ENCODE measurements at regions not wholly inside any gene's neighbourhood (a gene's known extent, or its start where the extent isn't known, plus 50 kb on each side); places are given as distances from the start of the nearest gene placed in this dataset.

DNA sequence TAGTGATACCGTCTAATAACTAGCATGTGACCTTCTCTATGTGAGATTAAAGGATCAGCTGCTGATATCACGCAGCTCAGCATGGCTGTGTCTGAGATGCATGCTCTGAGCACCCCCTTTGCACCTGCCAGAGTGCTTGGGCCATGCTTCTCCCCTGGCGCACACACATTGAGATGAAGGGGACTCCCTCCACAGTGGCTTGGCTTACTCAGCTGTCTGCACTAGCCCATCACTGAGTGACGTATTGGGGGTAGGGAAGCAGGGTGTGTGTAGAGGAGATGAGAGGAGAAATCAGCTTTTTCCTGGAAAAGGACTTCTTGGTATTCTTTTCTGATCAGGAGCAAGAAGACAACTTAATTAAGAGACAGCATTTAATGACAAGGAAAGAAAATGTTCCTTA is 216.5 kb downstream of the BLID start:
- Histone ChIP-seq H4K20me1 (ENCODE audit: low read depth, low read length) (no peaks in the 10 kb centered on the region), H2AFZ (ENCODE audit: low read depth, low read length, severe bottlenecking) (no peak overlapping the region)
- TF ChIP-seq, protein P1, sequence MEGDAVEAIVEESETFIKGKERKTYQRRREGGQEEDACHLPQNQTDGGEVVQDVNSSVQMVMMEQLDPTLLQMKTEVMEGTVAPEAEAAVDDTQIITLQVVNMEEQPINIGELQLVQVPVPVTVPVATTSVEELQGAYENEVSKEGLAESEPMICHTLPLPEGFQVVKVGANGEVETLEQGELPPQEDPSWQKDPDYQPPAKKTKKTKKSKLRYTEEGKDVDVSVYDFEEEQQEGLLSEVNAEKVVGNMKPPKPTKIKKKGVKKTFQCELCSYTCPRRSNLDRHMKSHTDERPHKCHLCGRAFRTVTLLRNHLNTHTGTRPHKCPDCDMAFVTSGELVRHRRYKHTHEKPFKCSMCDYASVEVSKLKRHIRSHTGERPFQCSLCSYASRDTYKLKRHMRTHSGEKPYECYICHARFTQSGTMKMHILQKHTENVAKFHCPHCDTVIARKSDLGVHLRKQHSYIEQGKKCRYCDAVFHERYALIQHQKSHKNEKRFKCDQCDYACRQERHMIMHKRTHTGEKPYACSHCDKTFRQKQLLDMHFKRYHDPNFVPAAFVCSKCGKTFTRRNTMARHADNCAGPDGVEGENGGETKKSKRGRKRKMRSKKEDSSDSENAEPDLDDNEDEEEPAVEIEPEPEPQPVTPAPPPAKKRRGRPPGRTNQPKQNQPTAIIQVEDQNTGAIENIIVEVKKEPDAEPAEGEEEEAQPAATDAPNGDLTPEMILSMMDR (IDR thresholded peaks at IDR 0.05; ENCODE audit: insufficient read depth, low read length, poor library complexity, severe bottlenecking): no peak
- TF ChIP-seq EZH2phosphoT487 (conservative IDR thresholded peaks at IDR 0.05; ENCODE audit: low read length): no peak

DNA sequence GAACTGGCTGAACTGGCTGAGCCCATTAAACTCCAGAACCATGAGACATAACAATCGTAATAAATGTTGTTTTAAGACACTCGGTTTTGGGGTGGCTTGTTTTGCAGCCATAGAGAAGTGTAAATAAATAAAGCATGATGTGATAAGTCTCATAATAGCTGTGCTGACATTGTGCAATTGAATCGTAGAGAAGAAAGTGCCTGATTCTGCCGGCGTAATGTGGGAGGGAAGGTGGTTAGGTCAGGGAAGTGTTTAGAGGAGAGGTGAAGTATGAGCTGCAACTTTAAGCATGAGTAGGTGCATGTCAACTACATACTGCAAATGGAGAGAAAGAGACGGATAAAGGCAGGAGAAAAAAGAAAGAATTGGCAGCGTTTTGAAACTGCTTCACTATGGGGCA is 217.1 kb downstream of the BLID start:
- Histone ChIP-seq H3K27me3 (ENCODE audit: low read length) (no peaks in the 10 kb centered on the region), H4K20me1 (ENCODE audit: low read depth, low read length) (no peaks in the 10 kb centered on the region), H3K9me3 (ENCODE audit: insufficient read depth, low read length) (no peaks in the 10 kb centered on the region), H3K27ac (ENCODE audit: low read depth, low read length) (no peak overlapping the region), H2AFZ (ENCODE audit: low read depth, low read length, severe bottlenecking) (no peak overlapping the region), H3K4me3 (ENCODE audit: insufficient read depth, low read length, poor library complexity, severe bottlenecking) (no peak overlapping the region), H3K4me2 (ENCODE audit: low read depth, low read length, poor library complexity, severe bottlenecking) (no peak overlapping the region), H3K9me2 (replicated peaks; ENCODE audit: insufficient read depth, low read length) (no peaks in the 10 kb centered on the region), H3F3A (ENCODE audit: insufficient read depth) (no peaks in the 10 kb centered on the region), H3K36me3 (ENCODE audit: low read length) (no peaks in the 10 kb centered on the region), H3K79me2 (ENCODE audit: insufficient read depth, low read length) (no peaks in the 10 kb centered on the region), H3K9ac (ENCODE audit: low read length) (no peak overlapping the region)
- no peak for TF ChIP-seq EZH2phosphoT487 (conservative IDR thresholded peaks at IDR 0.05; ENCODE audit: low read length)
- TF ChIP-seq, protein P1 (IDR thresholded peaks at IDR 0.05; ENCODE audit: insufficient read depth, low read length, poor library complexity, severe bottlenecking): no peak

More for the DNA sequence above, 216.5 kb downstream of the BLID start:
- Histone ChIP-seq H3K9me2 (replicated peaks; ENCODE audit: insufficient read depth, low read length) (no peaks in the 10 kb centered on the region), H3K4me2 (ENCODE audit: low read depth, low read length, poor library complexity, severe bottlenecking) (no peak overlapping the region), H3K9me3 (ENCODE audit: insufficient read depth, low read length) (no peaks in the 10 kb centered on the region), H3F3A (ENCODE audit: insufficient read depth) (no peaks in the 10 kb centered on the region), H3K27ac (ENCODE audit: low read depth, low read length) (no peak overlapping the region), H3K27me3 (ENCODE audit: low read length) (no peaks in the 10 kb centered on the region), H3K79me2 (ENCODE audit: insufficient read depth, low read length) (no peaks in the 10 kb centered on the region), H3K36me3 (ENCODE audit: low read length) (no peaks in the 10 kb centered on the region), H3K4me3 (ENCODE audit: insufficient read depth, low read length, poor library complexity, severe bottlenecking) (no peak overlapping the region), H3K9ac (ENCODE audit: low read length) (no peak overlapping the region)

DNA sequence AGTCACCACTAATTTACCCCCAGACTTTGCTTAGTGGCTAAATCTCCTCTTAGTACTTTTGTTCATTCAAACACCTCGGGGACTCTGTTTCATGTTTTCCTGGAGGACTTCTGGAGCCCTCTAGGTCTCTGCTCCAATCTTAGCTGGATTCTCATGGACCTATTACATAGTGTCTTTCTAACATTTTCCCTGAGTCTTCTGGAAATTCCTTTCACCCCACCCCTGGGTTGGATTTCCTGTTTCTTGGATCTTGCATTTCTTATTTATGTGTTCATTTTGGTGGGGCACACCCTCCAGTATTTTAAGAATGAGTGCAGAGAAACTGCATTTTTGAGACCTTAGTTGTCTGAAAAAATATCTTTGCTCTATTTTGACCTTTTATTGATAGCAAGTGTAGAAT is 220.1 kb downstream of the BLID start:
- H3K4me2 ChIP-seq (ENCODE audit: low read depth, low read length, poor library complexity, severe bottlenecking): no peak overlapping the region
- H3K27me3 ChIP-seq (ENCODE audit: low read length): no peaks in the 10 kb centered on the region
- H3K36me3 ChIP-seq (ENCODE audit: low read length): no peaks in the 10 kb centered on the region
- no peak for TF ChIP-seq EZH2phosphoT487 (conservative IDR thresholded peaks at IDR 0.05; ENCODE audit: low read length)
- TF ChIP-seq, protein P1 (IDR thresholded peaks at IDR 0.05; ENCODE audit: insufficient read depth, low read length, poor library complexity, severe bottlenecking): no peak
- no peaks in the 10 kb centered on the region for H4K20me1 ChIP-seq (ENCODE audit: low read depth, low read length)
- H2AFZ ChIP-seq (ENCODE audit: low read depth, low read length, severe bottlenecking): no peak overlapping the region
- no peak overlapping the region for H3K4me3 ChIP-seq (ENCODE audit: insufficient read depth, low read length, poor library complexity, severe bottlenecking)
- H3K79me2 ChIP-seq (ENCODE audit: insufficient read depth, low read length): no peaks in the 10 kb centered on the region
- H3K27ac ChIP-seq (ENCODE audit: low read depth, low read length): no peak overlapping the region
- H3K9me3 ChIP-seq (ENCODE audit: insufficient read depth, low read length): no peaks in the 10 kb centered on the region
- no peak overlapping the region for H3K9ac ChIP-seq (ENCODE audit: low read length)
- no peaks in the 10 kb centered on the region for H3F3A ChIP-seq (ENCODE audit: insufficient read depth)
- no peaks in the 10 kb centered on the region for H3K9me2 ChIP-seq (replicated peaks; ENCODE audit: insufficient read depth, low read length)

Data from SU-DHL-6 (cell line).